Heart left ventricle (tissue), 13 donors: ENCODE measurements at regions not wholly inside any gene's neighbourhood (a gene's known extent, or its start where the extent isn't known, plus 50 kb on each side); places are given as distances from the start of the nearest gene placed in this dataset.

Experiments used
- POLR2A ChIP-seq, 2 donors: fragments of 450-650 bp; IDR thresholded peaks; one replicate each; pipeline ENCODE4 v1.6.1; 2017; ENCODE audit warnings: antibody characterized with exemption in 2 of 2, mild to moderate bottlenecking in 2 of 2, moderate library complexity in 2 of 2
- TF ChIP-seq, protein P1 (sequence below), 12 donors: fragments of 200-600 bp; sonication (generic) in 4 of 12; IDR thresholded peaks; one replicate each; pipeline versions ENCODE4 v1.5.0 to v1.8.0; 2018 to 2022; ENCODE audit warnings: antibody characterized with exemption in 12 of 12, mild to moderate bottlenecking in 5 of 12
- donor health status: ischemic (EF 13 %, LVEDD 7.1; RV severe dilation, severe dysfunction).
- donor health status: DM: no; HTN: yes; CAD: no.
- donor health status: DM: no; HTN: no; CAD: no.
- donor health status: ischemic (EF 25% LVEDD 6.9; RV normal size, moderate dysfunction).
- donor health status: ischemic (EF 25% LVEDD 5.7; RV mildly dilated, moderate dysfunction).
- donor health status: ischemic (EF 35%, LVEDD 5.7; RV mildly dilated, moderate dysfunction).
- donor health status: nonischemic (EF 11% LVEDD 7.7; RV severe dilation, severe dysfunction).
- donor health status: DM: yes; HTN: yes; CAD: no.
- donor health status: PGD.
- donor health status: ischemic (EF 29% LVEDD 5.4; RV normal size, mild dysfunction).
- donor health status: nonischemic (EF 23%, LVEDD 6.1; RV moderate dilation, normal function).

GRCh38 chr10:131682271-131682962 is 218.4 kb upstream of the PPP2R2D start:
- no peak for TF ChIP-seq POLR2A (IDR thresholded peaks at IDR 0.05)
- TF ChIP-seq, protein P1, sequence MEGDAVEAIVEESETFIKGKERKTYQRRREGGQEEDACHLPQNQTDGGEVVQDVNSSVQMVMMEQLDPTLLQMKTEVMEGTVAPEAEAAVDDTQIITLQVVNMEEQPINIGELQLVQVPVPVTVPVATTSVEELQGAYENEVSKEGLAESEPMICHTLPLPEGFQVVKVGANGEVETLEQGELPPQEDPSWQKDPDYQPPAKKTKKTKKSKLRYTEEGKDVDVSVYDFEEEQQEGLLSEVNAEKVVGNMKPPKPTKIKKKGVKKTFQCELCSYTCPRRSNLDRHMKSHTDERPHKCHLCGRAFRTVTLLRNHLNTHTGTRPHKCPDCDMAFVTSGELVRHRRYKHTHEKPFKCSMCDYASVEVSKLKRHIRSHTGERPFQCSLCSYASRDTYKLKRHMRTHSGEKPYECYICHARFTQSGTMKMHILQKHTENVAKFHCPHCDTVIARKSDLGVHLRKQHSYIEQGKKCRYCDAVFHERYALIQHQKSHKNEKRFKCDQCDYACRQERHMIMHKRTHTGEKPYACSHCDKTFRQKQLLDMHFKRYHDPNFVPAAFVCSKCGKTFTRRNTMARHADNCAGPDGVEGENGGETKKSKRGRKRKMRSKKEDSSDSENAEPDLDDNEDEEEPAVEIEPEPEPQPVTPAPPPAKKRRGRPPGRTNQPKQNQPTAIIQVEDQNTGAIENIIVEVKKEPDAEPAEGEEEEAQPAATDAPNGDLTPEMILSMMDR (IDR thresholded peaks at IDR 0.05): no peak
